Skin epidermis (tissue), 12 donors: ENCODE measurements at regions not wholly inside any gene's neighbourhood (a gene's known extent, or its start where the extent isn't known, plus 50 kb on each side); places are given as distances from the start of the nearest gene placed in this dataset.
"Not testable (repeated sequence)": the region's sequence is repeated elsewhere in the genome, so short reads cannot be mapped to it uniquely, and the experiment has no call there.

Source experiments
- H3K27ac ChIP-seq, 21 experiments: fragments of 200-600 bp; sonication (generic) in 11 of 21; one replicate each; pipeline ENCODE4 v1.5.0; 2020; ENCODE audit warnings: mild to moderate bottlenecking in 3 of 21, inconsistent platforms in 2 of 21, moderate library complexity in 2 of 21
- H3K4me3 ChIP-seq, 7 experiments: fragments of 200-600 bp; sonication (generic) in 2 of 7; one replicate each; pipeline ENCODE4 v1.5.0; 2020; ENCODE audit warnings: inconsistent platforms in 2 of 7, mild to moderate bottlenecking in 2 of 7, moderate library complexity in 1 of 7

- Histone ChIP-seq H3K27ac (no peak overlapping the region), H3K4me3 (no peak overlapping the region)
These were observed 581.7 kb downstream of the KCNJ2 start for GRCh38 chr17:70750983-70751382.

GRCh38 chr17:70752461-70752860 lies 583.1 kb downstream of the KCNJ2 start:
- not testable (repeated sequence) for H3K27ac ChIP-seq, H3K4me3 ChIP-seq

- H3K4me3 ChIP-seq = no peak overlapping the region
- no peak overlapping the region for H3K27ac ChIP-seq
These were observed 583.7 kb downstream of the KCNJ2 start for GRCh38 chr17:70752966-70753467.

GRCh38 chr17:70763018-70763417 lies 593.7 kb downstream of the KCNJ2 start:
- Histone ChIP-seq H3K27ac (no peak overlapping the region), H3K4me3 (no peak overlapping the region)

GRCh38 chr17:70767102-70767701 lies 597.9 kb downstream of the KCNJ2 start:
- H3K4me3 ChIP-seq = no peak overlapping the region

GRCh38 chr17:70769956-70770355 lies 600.6 kb downstream of the KCNJ2 start:
- Histone ChIP-seq H3K27ac (no peak overlapping the region), H3K4me3 (no peak overlapping the region)

More at GRCh38 chr17:70767102-70767701, 597.9 kb downstream of the KCNJ2 start:
- H3K27ac ChIP-seq = no peak overlapping the region

- Histone ChIP-seq H3K27ac (no peak overlapping the region), H3K4me3 (no peak overlapping the region)
These were observed 602.6 kb downstream of the KCNJ2 start for GRCh38 chr17:70771804-70772386.

- H3K27ac ChIP-seq = no peak overlapping the region
These were observed 603.4 kb downstream of the KCNJ2 start for GRCh38 chr17:70772761-70773160.

GRCh38 chr17:70773258-70773657 lies 603.9 kb downstream of the KCNJ2 start:
- H3K27ac ChIP-seq = no peak overlapping the region
- H3K4me3 ChIP-seq = no peak overlapping the region

More at GRCh38 chr17:70772761-70773160, 603.4 kb downstream of the KCNJ2 start:
- no peak overlapping the region for H3K4me3 ChIP-seq

- Histone ChIP-seq H3K27ac (no peak overlapping the region), H3K4me3 (no peak overlapping the region)
These were observed 605.2 kb downstream of the KCNJ2 start for GRCh38 chr17:70774339-70775117.

- no peak overlapping the region for H3K27ac ChIP-seq
- no peak overlapping the region for H3K4me3 ChIP-seq
These were observed 606.3 kb downstream of the KCNJ2 start for GRCh38 chr17:70775679-70776078.

GRCh38 chr17:70776441-70776840 lies 607.1 kb downstream of the KCNJ2 start:
- H3K27ac ChIP-seq = no peak overlapping the region
- H3K4me3 ChIP-seq = no peak overlapping the region

- no peak overlapping the region for H3K4me3 ChIP-seq
These were observed 610.7 kb downstream of the KCNJ2 start for GRCh38 chr17:70780031-70780430.

GRCh38 chr17:70786081-70786480 lies 616.7 kb downstream of the KCNJ2 start:
- Histone ChIP-seq H3K4me3 (no peak overlapping the region), H3K27ac (no peak overlapping the region)

More at GRCh38 chr17:70780031-70780430, 610.7 kb downstream of the KCNJ2 start:
- no peak overlapping the region for H3K27ac ChIP-seq

GRCh38 chr17:70787721-70788300 lies 618.5 kb downstream of the KCNJ2 start:
- H3K4me3 ChIP-seq = no peak overlapping the region
- H3K27ac ChIP-seq = no peak overlapping the region

GRCh38 chr17:70791748-70792443 lies 622.6 kb downstream of the KCNJ2 start:
- no peak overlapping the region for H3K4me3 ChIP-seq
- no peak overlapping the region for H3K27ac ChIP-seq

GRCh38 chr17:70794738-70795137 lies 625.4 kb downstream of the KCNJ2 start:
- Histone ChIP-seq H3K4me3 (no peak overlapping the region), H3K27ac (no peak overlapping the region)

- no peak overlapping the region for H3K27ac ChIP-seq
- no peak overlapping the region for H3K4me3 ChIP-seq
These were observed 626.3 kb downstream of the KCNJ2 start for GRCh38 chr17:70795620-70796019.

- no peak overlapping the region for H3K4me3 ChIP-seq
- H3K27ac ChIP-seq = no peak overlapping the region
These were observed 627.4 kb downstream of the KCNJ2 start for GRCh38 chr17:70796757-70797156.

- Histone ChIP-seq H3K27ac (no peak overlapping the region), H3K4me3 (no peak overlapping the region)
These were observed 627.8 kb downstream of the KCNJ2 start for GRCh38 chr17:70797166-70797565.
